Activated T-helper 17 cell treated with anti-CD3 and anti-CD28 coated beads, Interleukin-2, amount 50 U/mL, for 72 hours (primary cell): ENCODE measurements at regions not wholly inside any gene's neighbourhood (a gene's known extent, or its start where the extent isn't known, plus 50 kb on each side); places are given as distances from the start of the nearest gene placed in this dataset.

Experiments
- ATAC-seq: fragments of 150-1000 bp; cut with Tn5 transposase; replicated peaks from 2 replicates; pipeline ENCODE4 v1.10.0; 2021; ENCODE audit warnings: mild to moderate bottlenecking, moderate library complexity
- H3K27ac Mint-ChIP-seq: one replicate; pipeline ENCODE4 v1.8.0; 2022; ENCODE audit warnings: mixed read lengths
- H3K27me3 Mint-ChIP-seq: one replicate; pipeline ENCODE4 v1.8.0; 2022; ENCODE audit warnings: mixed read lengths
- H3K36me3 Mint-ChIP-seq: one replicate; pipeline ENCODE4 v1.8.0; 2022; ENCODE audit warnings: low read depth, mild to moderate bottlenecking, mixed read lengths
- H3K4me1 Mint-ChIP-seq: one replicate; pipeline ENCODE4 v1.8.0; 2022; ENCODE audit warnings: mixed read lengths
- H3K4me3 Mint-ChIP-seq: one replicate; pipeline ENCODE4 v1.8.0; 2022; ENCODE audit warnings: mild to moderate bottlenecking, mixed read lengths
- H3K9me3 Mint-ChIP-seq: one replicate; pipeline ENCODE4 v1.8.0; 2022; ENCODE audit warnings: mixed read lengths

DNA sequence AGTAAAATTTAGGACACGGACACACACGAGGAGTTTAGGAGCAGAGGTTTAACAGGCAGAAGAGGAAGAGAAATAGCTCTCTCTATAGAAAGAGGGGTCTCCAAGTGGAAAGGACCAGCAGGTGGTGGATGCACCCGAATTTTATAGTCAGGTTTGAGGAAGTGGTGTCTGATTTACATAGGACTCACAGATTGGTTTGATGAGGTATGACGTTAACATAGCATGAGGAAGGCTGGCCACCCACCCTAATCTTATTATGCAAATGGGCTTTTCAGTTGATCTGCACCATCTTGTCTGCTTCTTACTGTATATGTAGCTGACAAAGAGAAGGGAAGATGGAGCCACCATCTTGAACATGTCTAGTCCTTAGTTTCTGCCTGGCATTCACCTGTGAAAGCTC, 52.5 kb upstream of the RGS2 start:
- H3K27ac Mint-ChIP-seq = no peak overlapping the region
- peaks cover 6% of the 10 kb centered on the region for H3K27me3 Mint-ChIP-seq
- ATAC-seq = no peak

DNA sequence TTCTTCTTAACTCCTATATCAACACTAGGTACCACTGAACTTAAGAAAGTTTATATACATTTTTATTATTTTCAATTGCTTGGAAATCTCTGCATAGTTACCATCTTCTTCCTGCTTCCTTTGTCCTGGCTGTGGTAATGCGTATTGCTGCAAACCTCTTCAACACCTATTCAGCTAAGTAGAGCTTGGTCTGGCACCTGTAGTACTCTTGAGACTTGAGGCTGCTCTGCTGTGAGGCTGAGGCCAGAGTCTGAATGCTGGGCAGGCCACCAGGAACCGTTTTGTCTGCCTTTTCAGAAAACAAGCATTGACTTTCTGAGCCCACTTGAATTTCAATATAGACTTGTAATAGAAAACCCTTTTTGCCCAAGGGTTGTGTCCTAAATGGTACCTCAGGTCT, 52.0 kb upstream of the RGS2 start:
- Mint-ChIP-seq H3K4me1 (no peaks in the 10 kb centered on the region), H3K4me3 (no peak overlapping the region), H3K27me3 (peaks cover 8% of the 10 kb centered on the region), H3K36me3 (no peaks in the 10 kb centered on the region), H3K9me3 (no peaks in the 10 kb centered on the region), H3K27ac (no peak overlapping the region)
- no peak for ATAC-seq

More for the DNA sequence above, 52.5 kb upstream of the RGS2 start:
- Mint-ChIP-seq H3K4me3 (no peak overlapping the region), H3K4me1 (no peaks in the 10 kb centered on the region), H3K9me3 (no peaks in the 10 kb centered on the region), H3K36me3 (no peaks in the 10 kb centered on the region)

DNA sequence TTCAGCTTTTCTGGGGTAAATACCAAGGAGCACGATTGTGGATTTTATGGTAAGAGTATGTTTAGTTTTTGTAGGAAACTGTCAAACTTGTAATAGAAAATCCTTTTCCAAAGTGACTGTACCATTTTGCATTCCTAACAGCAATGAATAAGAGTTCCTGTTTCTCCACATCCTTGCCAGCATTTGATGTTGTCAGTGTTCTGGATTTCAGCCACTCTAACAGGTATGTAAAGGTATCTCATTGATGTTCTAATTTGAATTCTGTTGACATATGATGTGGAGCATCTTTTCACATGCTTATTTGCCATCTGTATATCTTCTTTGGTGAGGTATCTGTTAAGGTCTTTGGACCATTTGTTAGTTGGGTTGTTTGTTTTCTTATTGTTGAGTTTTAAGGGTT, 50.3 kb upstream of the RGS2 start:
- H3K4me1 Mint-ChIP-seq = no peaks in the 10 kb centered on the region
- no peak overlapping the region for H3K4me3 Mint-ChIP-seq
- peaks cover 4% of the 10 kb centered on the region for H3K9me3 Mint-ChIP-seq
- ATAC-seq = no peak
- no peak overlapping the region for H3K27ac Mint-ChIP-seq
- no peaks in the 10 kb centered on the region for H3K36me3 Mint-ChIP-seq
- H3K27me3 Mint-ChIP-seq = peaks cover 18% of the 10 kb centered on the region
